8988T (cell line): ENCODE measurements at regions not wholly inside any gene's neighbourhood (a gene's known extent, or its start where the extent isn't known, plus 50 kb on each side); places are given as distances from the start of the nearest gene placed in this dataset.

Experiments
- DNase-seq: peaks from one replicate; pipeline ENCODE4 v3.0.0; 2011

DNA sequence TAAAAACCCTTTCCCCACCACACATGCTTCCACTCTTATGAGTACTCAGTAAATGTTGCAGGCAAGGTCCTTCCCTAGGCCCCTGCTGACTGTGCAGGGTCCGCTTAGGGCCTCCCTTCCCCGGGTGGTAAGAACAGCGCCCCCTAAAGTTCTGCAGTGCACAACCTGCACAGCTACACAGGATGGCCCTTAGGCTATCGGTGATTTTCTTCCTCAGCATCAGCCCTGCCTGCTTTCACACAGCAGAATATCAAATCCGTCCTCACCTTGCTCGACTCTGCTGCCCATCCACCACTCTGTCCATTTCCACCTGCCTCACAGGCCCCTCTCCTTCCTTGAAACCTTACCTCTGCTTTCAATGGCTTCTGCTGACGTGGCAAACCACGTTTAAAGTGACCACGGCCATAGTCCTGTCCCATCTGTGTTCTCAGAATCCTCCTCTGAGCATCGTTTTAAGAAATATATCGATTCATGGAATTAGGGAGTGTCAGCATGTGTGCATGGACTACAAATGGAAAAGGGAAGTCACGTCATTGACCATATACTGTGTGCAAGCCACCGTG, 51.4 kb upstream of the TMEM132E start:
- no peak for DNase-seq

DNA sequence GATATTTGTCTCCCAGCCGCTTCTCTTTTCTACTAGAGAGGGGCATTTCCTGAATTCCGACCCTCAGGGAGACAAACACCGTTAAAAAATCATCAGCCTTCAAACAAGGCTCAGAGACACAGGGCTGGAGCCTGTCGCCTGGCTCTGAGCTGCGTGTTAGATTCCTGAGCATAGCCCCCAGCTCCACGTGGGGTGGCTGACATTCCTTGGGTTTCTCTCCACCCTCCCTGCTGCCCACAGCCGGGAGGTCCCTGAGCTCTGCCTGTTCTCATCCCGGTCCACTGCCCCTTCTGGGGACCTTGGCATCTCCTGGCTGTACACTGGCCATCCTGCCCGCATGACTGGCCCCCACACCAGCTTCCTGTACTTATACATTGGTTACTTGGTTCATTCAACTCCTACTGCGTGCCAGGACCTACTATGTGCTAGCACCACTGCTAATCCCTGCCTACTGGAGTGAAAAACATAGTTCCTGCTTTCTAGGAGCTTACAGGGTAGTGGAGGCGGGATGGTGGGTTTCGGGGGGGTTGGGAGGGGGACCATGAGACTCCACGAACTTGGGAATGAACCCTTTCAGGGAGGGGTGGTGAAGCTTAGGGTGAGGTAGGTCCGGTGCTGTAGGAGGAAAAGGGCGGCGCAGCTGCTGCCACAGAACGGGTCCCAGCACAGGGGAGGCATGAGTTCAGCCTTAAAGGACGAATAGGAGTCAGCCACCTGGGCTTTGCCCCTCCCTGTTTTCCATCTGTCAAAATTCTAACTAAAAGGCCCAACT, 52.1 kb upstream of the TMEM132E start:
- DNase-seq, result no peak

DNA sequence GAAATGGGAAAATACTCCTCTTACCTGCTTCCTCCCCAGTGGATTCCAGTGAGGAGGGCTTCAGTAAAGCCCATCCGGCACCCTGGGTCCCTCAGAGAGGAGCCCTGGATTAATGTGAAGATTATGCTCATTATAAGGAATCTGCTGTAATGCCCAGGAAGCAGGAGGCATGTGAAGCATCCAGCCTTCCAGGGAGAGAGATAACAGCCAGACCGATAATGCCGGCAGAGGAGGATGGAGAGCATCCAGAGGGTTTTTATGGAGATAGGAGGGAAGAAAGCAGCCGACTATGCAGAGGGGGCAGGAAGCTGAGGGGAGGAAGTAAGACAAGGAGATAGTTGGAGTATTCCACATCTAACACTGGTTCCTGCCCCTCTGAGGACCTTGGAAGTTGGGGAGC, 53.7 kb upstream of the TMEM132E start:
- no peak for DNase-seq

GRCh38 chr17:34521955-34522354, 57.4 kb upstream of the TMEM132E start:
- DNase-seq, result no peak

- DNase-seq, result no peak
Measured at GRCh38 chr17:34519282-34519681, 60.1 kb upstream of the TMEM132E start.

GRCh38 chr17:34517406-34517805, 62.0 kb upstream of the TMEM132E start:
- DNase-seq, result no peak

- no peak for DNase-seq
Measured at GRCh38 chr17:34511931-34512330, 67.5 kb upstream of the TMEM132E start.

DNA sequence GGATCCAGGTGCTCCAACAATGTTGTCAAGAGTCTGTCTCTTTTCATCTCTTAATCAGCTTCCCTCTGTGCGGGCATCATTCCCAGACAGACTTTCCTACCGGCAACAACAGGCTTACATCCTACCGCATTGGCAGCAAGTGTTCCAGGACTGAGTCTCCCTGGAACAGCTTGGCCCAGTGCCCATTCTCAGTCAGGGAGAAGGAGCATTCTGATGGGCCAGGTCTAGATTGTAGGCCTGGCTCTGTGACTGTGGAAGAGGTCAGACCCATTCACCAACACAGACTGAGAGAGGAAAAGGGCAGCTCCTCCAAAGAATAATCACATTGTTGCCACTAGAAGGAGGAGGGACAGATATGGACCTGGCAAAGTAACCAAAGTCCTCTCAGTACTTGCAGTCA, 68.1 kb upstream of the TMEM132E start:
- no peak for DNase-seq

DNA sequence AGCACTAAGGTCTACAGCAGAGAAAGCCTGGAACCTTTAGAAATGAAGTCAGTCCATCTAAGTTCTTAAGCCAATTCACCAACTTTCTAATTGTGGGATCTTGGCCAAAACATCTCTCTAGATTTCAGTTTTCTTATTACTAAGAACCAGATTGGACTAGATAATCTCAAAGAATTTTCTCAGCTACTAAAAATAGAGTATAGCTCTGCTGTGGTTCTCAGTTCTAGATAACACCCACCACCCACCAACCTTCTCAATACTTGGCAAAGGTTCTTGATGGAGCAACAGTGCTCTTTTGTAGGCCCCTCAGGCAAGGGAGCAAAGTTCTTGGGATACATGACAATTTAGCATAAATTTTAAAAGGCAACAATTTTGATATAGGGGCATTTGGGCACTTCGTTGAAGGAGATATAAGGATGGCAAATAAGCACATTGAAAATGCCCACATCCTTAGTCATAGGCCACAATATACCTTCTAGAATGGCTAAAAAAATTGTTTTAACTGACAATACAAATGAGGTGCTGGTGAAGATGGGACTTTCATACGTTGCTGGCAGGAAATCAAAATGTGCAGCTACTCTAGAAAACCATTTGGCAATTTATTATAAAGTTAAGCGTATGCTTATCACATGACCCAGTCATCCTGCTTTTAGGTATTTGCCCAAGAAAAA, 74.4 kb upstream of the TMEM132E start:
- no peak for DNase-seq

GRCh38 chr17:34503528-34504195, 75.7 kb upstream of the TMEM132E start:
- DNase-seq, result no peak

GRCh38 chr17:34502426-34502825, 77.0 kb upstream of the TMEM132E start:
- no peak for DNase-seq

GRCh38 chr17:34499576-34499975, 79.8 kb upstream of the TMEM132E start:
- DNase-seq, result no peak

DNA sequence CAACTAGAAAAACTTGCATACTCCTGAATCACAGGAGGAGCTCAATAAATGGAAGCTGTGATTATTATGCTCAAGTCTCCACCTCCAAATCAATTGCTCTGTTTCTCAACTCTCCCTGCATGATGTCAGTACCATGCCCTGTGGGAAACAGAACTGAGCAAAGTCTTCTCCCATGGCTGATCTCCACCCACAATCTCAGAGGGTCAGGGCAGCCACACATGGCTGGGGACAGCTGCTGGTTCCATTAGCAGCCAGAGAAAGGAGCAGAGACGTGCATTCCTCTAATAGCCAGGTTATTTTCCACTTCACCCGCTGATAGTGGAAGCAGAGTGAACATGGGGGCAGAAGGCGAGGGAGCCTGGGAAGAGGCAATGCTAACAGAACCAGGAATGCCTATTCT, 85.5 kb upstream of the TMEM132E start:
- DNase-seq, result no peak

DNA sequence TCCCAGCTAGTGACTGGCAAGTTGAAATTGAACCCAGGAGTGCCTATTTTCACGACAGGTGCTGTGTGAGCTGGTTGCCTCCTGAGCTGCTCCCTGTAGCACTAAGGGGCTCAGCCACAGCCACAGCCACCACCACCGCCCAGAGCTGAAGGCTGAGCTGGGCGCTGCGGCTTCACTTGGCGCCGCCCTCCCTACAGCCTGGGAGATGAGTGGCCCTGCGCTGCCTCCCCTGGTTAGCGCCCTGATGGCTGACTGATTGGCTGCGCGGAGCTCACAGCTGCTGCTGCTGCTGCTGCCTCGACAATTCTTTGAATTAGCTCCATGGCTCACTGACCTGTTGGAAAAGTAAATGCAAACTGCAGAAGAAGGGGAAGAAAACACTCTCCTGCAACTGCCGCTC, 91.8 kb upstream of the TMEM132E start:
- DNase-seq, result no peak

DNA sequence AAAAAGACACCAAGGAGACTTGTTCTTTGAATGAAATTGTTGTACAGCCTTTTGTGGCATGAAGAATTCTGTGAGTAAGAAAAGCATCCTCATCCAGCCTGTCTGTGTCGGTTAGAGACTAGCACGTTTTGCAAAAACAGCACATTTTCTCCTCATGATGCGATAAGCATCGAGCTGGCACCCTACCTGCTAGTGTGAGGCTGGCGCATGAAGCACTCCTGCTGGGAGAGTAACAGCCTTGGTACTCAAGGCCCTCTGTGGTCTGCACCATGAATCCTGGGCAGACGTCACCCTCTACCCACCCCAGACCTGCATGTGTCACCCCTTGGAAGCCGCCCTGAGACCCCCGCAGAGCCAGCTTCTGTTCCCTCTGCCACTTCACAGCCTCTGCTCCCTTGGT, 92.6 kb upstream of the TMEM132E start:
- DNase-seq, result no peak

- no peak for DNase-seq
Measured at GRCh38 chr17:34485999-34486398, 93.4 kb upstream of the TMEM132E start.

GRCh38 chr17:34484193-34484733, 95.1 kb upstream of the TMEM132E start:
- no peak for DNase-seq

- DNase-seq, result no peak
Measured at GRCh38 chr17:34482730-34483129, 96.7 kb upstream of the TMEM132E start.

GRCh38 chr17:34481779-34482178, 97.6 kb upstream of the TMEM132E start:
- DNase-seq, result no peak

- DNase-seq, result no peak
Measured at GRCh38 chr17:34479371-34479770, 100.0 kb upstream of the TMEM132E start.

- no peak for DNase-seq
Measured at GRCh38 chr17:34478244-34478643, 101.1 kb upstream of the TMEM132E start.

DNA sequence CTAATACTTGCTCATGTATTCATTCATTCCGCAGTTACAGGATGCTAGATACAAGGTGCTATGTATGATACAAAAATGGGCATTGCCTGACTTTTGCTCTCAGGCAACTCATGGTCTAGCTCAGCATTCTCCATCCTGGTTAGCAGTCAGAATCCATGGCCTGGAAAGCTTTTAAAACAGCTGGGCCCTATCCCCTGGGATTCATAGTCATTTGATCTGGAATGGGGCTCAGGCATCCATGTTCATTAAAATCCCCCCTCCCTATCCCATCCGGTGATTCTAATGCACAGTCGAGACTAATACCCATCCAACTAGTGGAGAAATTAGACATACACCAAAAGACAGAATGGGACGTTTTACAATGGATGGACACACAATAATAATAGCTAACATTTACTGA, 104.1 kb upstream of the TMEM132E start:
- no peak for DNase-seq

GRCh38 chr17:34474706-34475105, 104.7 kb upstream of the TMEM132E start:
- no peak for DNase-seq

DNA sequence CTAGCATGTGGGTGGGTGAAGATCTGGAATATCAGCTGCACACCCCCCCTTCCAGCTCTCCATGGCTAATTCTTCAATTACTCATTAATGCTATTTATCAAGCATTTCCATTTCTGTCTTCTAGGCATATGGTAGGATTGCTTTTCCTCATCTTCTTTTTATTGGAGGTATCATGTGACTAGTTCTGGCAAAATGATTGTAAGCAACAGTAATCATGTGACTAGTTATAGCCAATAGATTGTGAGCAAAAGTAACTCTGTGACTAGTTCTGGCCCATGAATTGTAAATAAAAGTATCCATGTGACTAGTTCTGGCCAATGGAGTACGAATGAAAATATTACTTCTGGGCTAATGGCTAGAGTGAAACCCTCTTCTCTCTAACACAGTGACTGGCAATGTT, 107.0 kb upstream of the TMEM132E start:
- DNase-seq, result no peak
